HG03558 (cell line): ENCODE measurements at regions not wholly inside any gene's neighbourhood (a gene's known extent, or its start where the extent isn't known, plus 50 kb on each side); places are given as distances from the start of the nearest gene placed in this dataset.

ENCODE experiments used
- ATAC-seq: cut with Tn5 transposase; IDR thresholded peaks from one replicate; pipeline ENCODE4 v1.9.1; 2021; ENCODE audit warnings: moderate number of reproducible peaks; ENCODE audit not compliant: unreplicated experiment; ENCODE audit errors: extremely low read depth

DNA sequence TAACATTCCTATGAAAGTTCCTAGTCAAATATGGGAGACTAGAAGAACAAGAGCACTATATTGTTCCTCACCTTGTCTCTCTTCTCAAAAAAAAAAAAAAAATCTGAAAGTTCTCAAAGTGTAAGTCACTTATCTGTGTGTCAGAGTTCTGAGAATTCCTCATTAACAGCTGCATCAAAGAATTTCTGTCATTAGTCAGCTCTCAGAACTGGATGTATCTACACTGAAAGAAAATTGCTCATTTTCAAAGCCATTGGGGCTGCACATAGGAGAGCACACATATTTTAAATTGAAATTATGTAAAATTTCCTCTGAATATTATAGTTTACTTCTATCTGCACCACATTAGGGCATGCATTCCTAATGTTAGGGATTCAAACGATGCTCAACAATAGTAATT lies 99.5 kb upstream of the FTMT start:
- no peak for ATAC-seq

DNA sequence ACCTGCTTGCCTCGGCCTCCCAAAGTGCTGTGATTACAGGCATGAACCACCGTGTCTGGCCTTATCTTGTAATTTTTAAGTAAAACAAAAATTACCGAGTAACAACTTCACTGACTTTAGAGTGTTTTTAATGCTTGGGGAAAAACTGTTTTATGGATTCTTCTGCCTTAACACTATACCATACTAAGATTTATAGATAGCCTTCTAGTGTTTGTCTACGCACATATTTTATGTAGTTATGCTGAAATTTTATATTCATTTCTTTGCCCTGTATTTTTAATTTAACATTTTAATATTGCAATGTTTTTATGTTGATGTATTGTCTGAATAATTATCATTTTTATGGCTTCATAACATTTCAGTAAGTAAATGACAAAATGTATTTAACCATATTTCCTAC lies 96.4 kb upstream of the FTMT start:
- ATAC-seq, result no peak

DNA sequence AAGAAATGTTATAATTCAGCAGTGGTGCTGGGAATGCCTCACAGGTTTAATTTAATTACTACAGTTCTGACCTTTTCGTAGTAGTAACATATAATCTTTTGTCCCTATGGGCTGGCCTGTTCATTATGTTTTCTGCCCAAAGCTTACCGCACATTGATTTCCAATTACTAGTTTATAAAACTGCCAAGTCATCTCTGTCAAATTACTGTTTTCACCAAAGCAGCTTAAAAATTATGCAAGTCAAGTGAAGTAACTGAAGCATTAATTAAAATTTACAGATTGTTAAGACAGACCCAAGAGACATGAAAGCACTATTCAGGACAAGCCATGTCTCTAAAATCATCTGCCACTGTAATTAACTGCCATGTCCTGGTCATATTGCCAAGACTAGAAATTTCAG lies 93.9 kb upstream of the FTMT start:
- no peak for ATAC-seq

DNA sequence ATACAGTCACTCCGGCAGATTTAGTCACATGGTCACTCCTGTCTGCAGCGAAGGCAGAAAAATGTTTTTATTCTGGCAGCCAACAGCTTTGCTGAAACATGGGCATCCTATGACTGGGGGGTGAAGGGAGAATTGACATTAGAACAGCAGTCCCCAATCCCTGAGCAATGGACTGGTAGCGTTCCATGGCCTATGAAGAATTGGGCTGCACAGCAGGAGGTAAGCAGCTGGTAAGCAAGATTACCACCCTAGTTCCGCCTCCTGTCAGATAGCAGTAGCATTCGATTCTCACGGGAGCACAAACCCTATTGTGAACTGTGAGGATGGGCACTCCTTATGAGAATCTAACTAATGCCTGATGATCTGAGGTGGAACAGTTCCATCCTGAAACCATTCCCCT lies 93.1 kb upstream of the FTMT start:
- no peak for ATAC-seq

DNA sequence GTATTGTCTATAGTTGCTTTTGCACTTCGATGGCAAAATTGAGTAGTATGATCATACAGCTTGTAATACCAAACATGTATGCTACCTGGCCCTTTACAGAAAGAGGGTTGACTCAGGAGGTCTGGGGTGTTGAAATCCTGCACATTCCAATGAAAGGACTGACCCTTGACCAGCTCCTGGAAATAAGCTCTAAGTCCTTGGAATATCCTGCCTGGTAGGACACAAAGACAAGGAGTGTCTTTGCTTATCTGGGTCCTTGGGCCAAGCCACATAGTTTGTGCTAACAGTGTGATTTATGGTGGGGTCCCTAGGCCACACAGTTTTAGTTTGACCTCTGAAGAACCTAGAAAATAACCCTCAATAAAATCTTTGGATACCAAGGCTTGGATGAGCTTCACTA lies 89.3 kb upstream of the FTMT start:
- ATAC-seq, result no peak

DNA sequence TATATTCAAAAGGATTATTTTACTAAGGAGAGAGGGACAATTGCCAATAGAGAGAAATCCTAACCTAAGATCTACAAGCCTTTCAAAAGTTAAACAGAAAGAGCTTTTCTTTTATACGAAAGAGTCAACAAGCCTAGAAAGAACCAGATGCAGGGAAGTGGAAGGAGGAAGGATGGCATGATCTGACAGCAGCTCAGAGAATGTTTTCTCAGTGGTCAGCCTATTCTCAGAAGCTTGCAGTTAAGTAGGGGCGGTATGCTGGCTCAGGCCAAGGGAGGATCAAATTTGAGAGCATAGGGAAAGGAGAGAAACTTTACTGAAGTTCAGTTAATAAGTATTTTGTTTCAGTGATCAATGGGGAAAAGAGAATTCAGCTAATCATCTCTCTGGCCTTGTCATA lies 88.0 kb upstream of the FTMT start:
- no peak for ATAC-seq

DNA sequence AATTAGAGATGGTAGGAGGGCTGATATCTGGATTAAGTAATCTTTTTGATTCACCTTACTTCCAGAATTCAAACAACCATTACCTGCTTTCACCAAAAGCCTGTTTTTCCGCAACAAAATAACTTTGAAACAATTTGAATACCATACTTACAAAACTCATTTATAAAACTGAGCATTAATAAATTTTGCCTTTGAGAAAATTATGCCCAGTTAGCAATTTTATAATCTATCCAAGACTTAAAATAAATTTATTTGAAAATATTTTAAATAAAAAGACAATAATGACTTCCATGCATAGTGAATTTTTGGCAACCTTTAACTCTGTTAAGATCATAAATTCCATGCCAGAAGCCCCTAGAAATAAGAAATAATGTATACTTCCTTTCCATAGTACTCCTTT lies 71.3 kb upstream of the FTMT start:
- no peak for ATAC-seq

DNA sequence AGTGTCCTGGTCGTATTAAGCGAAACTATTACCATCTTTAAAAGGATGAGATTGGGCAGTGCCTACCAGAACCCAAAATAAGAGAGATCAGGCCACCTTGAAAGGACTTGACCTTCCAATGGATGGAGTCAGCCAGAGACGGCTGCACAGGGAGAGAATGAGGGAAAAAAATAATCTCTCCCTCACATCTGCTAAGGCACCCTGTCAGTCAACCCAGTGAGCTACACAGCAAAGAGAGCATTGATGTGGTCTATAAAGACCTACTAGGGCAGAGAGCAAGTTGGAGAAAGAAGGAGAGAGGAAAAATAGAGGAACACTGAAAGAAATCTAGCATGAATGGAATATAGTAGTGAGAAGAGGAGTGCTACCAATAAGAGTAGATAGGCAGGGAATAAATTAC lies 68.0 kb upstream of the FTMT start:
- ATAC-seq, result no peak

DNA sequence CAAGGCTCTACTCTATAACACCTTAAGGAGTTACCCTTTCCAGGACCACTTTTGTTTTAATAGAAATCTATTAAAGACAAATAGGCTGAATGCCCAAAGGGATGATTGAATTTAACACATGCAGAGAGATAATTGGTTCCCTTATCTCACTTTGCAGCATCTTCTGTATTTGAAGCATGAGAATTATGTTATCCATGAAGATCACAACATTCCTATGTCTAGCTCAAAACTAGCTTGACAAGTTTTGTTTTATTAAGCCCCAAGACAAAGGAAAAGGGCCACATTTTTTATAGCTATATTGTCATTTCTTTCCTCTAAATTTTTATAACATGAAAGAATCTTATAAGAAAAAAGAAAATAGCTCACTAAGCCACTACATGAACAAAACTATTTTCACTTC lies 57.9 kb upstream of the FTMT start:
- no peak for ATAC-seq

DNA sequence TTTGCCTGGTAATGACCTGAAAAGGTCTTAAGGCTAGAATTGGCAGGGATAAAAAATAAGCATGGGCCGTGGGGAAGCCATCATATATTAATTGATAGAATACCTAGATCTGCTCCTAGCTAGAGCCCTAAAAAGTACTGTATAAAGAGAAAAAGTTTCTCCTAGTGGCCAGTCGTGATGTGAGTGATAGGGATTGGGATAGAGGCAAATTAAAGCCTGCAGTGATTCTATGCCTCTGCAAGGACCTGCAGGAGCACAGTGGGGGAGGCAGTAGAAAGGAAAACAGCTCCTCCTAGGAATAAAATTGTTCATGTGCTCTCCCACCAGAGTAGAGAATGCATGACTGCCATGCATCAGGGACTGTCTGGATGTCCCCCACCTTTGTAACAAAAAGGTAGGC lies 56.2 kb upstream of the FTMT start:
- ATAC-seq, result no peak

DNA sequence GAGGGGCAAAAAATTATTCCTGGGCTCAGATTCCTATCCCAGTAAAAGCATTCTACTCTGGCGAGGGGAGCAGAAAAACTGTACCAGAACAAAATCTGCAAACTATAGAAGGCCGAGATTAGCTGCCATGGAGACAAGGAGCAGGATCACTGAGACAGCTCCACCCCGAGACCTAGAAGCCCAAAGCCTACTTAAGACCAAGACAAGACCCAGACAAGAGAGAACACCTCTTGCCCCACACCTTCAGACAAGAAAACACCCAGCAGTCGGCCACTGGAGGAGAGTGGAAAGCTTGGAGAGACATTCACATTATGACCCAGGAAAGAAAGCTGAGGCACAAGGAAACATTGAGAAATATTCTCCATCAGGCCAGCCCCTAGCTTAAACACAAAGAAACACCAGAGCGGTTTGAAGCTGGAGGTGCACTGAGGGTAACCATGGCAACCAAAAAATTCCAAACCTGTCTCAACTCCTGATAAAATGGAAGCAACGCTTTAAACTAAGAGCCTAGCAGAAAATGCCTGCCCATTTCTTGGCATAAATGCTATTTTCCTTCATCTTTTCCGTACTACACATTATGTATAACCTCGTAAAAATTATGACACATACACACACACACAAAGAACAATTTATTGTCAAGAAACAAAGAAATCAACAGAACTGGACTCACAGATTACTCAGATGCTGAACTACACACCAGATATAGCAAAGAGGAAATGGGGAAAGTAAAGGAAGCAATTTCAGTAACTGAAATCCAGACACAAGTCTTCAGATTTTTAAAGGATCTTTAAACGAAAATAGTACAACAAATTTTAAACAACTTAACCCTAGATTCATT lies 53.8 kb upstream of the FTMT start:
- no peak for ATAC-seq
